Calu3 (cell line): ENCODE measurements at regions not wholly inside any gene's neighbourhood (a gene's known extent, or its start where the extent isn't known, plus 50 kb on each side); places are given as distances from the start of the nearest gene placed in this dataset.

Source experiments
- BruUV-seq: library from RNA; stranded (reverse); fragments of 400-500 nt; replicated peaks from 2 replicates; lab custom pipeline; 2021; lab: Mats Ljungman, UMichigan
- CTCF ChIA-PET: fragments of 300-600 bp; sonication (Branson Sonifier 250); formaldehyde crosslinking; loops from one replicate; lab custom pipeline; 2022; ENCODE audit warnings: antibody characterized with exemption; lab: Charles Lee
- DNase-seq: peaks from one replicate; pipeline ENCODE4 v3.0.0; 2022
- H3K27ac Mint-ChIP-seq: one replicate; pipeline ENCODE4 v1.8.0; 2022; ENCODE audit warnings: mixed read lengths; ENCODE audit not compliant: unreplicated experiment
- H3K27me3 Mint-ChIP-seq: one replicate; pipeline ENCODE4 v1.8.0; 2022; ENCODE audit warnings: mixed read lengths; ENCODE audit not compliant: unreplicated experiment
- H3K36me3 Mint-ChIP-seq: one replicate; pipeline ENCODE4 v1.8.0; 2022; ENCODE audit warnings: mild to moderate bottlenecking, moderate library complexity, mixed read lengths; ENCODE audit not compliant: insufficient read depth, unreplicated experiment
- H3K4me1 Mint-ChIP-seq: one replicate; pipeline ENCODE4 v1.8.0; 2022; ENCODE audit warnings: mild to moderate bottlenecking, low read depth, mixed read lengths; ENCODE audit not compliant: unreplicated experiment
- H3K4me3 Mint-ChIP-seq: one replicate; pipeline ENCODE4 v1.8.0; 2022; ENCODE audit warnings: mild to moderate bottlenecking, low read depth, moderate library complexity, mixed read lengths; ENCODE audit not compliant: unreplicated experiment
- H3K9me3 Mint-ChIP-seq: one replicate; pipeline ENCODE4 v1.8.0; 2022; ENCODE audit warnings: low read depth, mixed read lengths; ENCODE audit not compliant: unreplicated experiment
- intact Hi-C: fragments of 100-400 bp; cut with micrococcal nuclease; formaldehyde crosslinking; loops from one replicate; pipeline ENCODE4 v1.10.0; 2022; ENCODE audit not compliant: unreplicated experiment
- TF ChIP-seq, protein P1 (sequence below): fragments of 200-600 bp; IDR thresholded peaks from one replicate; pipeline ENCODE4 v1.8.0; 2022; ENCODE audit warnings: antibody characterized with exemption; ENCODE audit not compliant: unreplicated experiment

DNA sequence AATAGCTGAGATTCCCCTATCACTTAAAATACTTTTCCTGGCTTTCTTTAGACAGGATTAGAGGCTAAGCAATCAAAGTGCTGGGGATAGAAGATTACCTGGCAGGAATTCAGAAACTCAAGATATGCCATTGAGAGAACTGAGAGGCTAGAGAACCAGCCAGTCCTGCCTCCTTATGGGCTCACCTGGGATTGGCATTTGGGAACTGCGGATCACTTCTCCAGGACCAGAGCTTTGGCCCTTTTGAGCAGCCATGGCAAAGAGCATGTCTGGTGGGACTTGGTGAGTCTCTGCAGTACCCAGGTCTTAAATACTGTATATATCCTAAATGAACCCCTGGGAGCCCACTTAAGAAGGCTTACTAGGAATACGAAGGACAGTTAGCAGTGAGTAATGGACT is 399.1 kb downstream of the BTBD3 start:
- no peaks in the 10 kb centered on the region for H3K9me3 Mint-ChIP-seq
- CTCF ChIA-PET = interaction anchor here (0.6 kb wide), 1 partner anchor 58 kb away, joined by 3 read pairs; no protein-coding TSS in a partner anchor

DNA sequence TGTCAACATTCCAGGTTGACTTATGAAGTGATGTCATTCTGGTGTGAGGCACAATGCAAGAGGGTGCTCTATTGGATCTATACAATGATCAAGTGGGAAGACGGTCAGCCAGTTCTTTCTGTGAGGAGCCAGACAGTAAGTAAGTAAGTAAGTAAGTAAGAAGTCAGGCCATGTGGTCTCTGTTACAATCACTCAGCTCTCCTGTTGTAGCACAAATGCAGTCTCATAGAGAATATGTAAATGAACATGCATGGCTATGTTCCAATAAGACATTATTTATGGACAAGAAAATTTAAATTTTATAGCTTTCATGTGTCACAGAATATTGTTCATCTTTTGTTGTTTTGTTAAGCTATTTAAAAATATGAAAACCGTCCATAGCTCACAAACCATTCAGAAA is 399.7 kb downstream of the BTBD3 start:
- CTCF ChIA-PET = no interaction called here
- Mint-ChIP-seq H3K27me3 (no peaks in the 10 kb centered on the region), H3K4me3 (no peak overlapping the region), H3K36me3 (no peaks in the 10 kb centered on the region), H3K4me1 (peaks cover 9% of the 10 kb centered on the region), H3K27ac (no peak overlapping the region), H3K9me3 (no peaks in the 10 kb centered on the region)
- DNase-seq = no peak
- TF ChIP-seq, protein P1, sequence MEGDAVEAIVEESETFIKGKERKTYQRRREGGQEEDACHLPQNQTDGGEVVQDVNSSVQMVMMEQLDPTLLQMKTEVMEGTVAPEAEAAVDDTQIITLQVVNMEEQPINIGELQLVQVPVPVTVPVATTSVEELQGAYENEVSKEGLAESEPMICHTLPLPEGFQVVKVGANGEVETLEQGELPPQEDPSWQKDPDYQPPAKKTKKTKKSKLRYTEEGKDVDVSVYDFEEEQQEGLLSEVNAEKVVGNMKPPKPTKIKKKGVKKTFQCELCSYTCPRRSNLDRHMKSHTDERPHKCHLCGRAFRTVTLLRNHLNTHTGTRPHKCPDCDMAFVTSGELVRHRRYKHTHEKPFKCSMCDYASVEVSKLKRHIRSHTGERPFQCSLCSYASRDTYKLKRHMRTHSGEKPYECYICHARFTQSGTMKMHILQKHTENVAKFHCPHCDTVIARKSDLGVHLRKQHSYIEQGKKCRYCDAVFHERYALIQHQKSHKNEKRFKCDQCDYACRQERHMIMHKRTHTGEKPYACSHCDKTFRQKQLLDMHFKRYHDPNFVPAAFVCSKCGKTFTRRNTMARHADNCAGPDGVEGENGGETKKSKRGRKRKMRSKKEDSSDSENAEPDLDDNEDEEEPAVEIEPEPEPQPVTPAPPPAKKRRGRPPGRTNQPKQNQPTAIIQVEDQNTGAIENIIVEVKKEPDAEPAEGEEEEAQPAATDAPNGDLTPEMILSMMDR = no peak
- intact Hi-C loops = no loop called here
- no TSS peak for BruUV-seq

More for the DNA sequence above, 399.1 kb downstream of the BTBD3 start:
- no peaks in the 10 kb centered on the region for H3K36me3 Mint-ChIP-seq
- no peak overlapping the region for H3K27ac Mint-ChIP-seq
- H3K4me1 Mint-ChIP-seq = peaks cover 9% of the 10 kb centered on the region
- no TSS peak for BruUV-seq
- no peaks in the 10 kb centered on the region for H3K27me3 Mint-ChIP-seq
- intact Hi-C loops = no loop called here
- no peak for DNase-seq
- no peak overlapping the region for H3K4me3 Mint-ChIP-seq
- TF ChIP-seq, protein P1 = no peak

DNA sequence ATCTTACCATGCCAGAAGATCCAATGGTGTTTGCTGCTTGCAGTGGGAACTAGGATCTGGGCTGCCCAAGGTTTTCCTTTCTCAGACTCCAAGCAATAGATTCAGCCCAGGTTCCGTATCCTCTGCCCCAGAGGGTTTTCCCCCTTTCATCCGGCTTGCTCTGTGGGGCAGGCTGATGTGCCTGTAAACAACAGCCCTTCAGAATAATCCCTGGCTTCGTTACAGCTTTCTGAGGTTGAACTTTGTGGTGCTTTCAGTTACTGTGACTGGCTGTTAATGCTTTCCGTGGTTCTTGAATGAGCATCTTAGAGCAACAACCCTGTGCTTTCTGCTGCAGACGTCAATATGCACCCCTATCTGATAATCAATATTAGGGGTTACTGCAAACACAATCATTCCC is 400.4 kb downstream of the BTBD3 start:
- intact Hi-C loops = no loop called here
- H3K27ac Mint-ChIP-seq = no peak overlapping the region

DNA sequence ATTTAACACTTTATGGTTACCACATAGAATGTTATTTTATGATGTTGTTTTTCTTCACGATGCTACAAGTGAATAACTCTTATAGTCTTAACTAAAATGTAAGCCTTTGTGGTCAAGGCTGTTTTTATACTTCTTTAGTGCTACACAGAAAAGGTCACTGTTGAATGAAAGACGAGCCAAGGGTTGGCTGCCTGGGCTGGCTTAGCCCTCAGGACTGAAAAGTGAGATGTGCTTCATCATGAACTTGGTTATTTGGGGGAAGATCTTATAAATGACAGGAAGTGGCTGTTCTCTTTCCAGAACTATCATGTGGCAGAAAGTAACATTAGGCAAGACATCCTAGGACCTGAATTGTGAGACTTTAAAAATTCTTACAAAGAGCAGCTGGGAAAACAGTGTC is 404.0 kb downstream of the BTBD3 start:
- TF ChIP-seq, protein P1 = no peak
- BruUV-seq = no TSS peak
- intact Hi-C loops = no loop called here
- H3K9me3 Mint-ChIP-seq = no peaks in the 10 kb centered on the region
- CTCF ChIA-PET = interaction anchor here (0.7 kb wide), 1 partner anchor 188 kb away, joined by 3 read pairs; no protein-coding TSS in a partner anchor
- no peak overlapping the region for H3K27ac Mint-ChIP-seq
- H3K4me1 Mint-ChIP-seq = no peaks in the 10 kb centered on the region
- no peak overlapping the region for H3K4me3 Mint-ChIP-seq
- H3K36me3 Mint-ChIP-seq = no peaks in the 10 kb centered on the region
- no peaks in the 10 kb centered on the region for H3K27me3 Mint-ChIP-seq
- DNase-seq = no peak

More for the DNA sequence above, 400.4 kb downstream of the BTBD3 start:
- Mint-ChIP-seq H3K27me3 (no peaks in the 10 kb centered on the region), H3K4me3 (no peak overlapping the region), H3K36me3 (no peaks in the 10 kb centered on the region), H3K9me3 (no peaks in the 10 kb centered on the region), H3K4me1 (peaks cover 9% of the 10 kb centered on the region)
- CTCF ChIA-PET = no interaction called here
- DNase-seq = no peak
- no TSS peak for BruUV-seq
- TF ChIP-seq, protein P1 = no peak
